Omental fat pad (tissue), 3 donors: ENCODE measurements at regions not wholly inside any gene's neighbourhood (a gene's known extent, or its start where the extent isn't known, plus 50 kb on each side); places are given as distances from the start of the nearest gene placed in this dataset.

Experiments
- ATAC-seq: fragments of 150-250 bp; one replicate; pipeline ENCODE4 v1.9.1; 2016; ENCODE audit warnings: mild to moderate bottlenecking, moderate library complexity; ENCODE audit not compliant: low FRiP score
- DNase-seq: peaks from one replicate; pipeline ENCODE4 v3.0.0-alpha.2; 2019; ENCODE audit warnings: low spot score
- TF ChIP-seq, protein P1 (sequence below), 3 donors: fragments of 450-650 bp; IDR thresholded peaks; one replicate each; pipeline ENCODE4 v1.5.1; 2016 to 2017; ENCODE audit warnings: antibody characterized with exemption in 3 of 3, mild to moderate bottlenecking in 3 of 3, moderate library complexity in 2 of 3

DNA sequence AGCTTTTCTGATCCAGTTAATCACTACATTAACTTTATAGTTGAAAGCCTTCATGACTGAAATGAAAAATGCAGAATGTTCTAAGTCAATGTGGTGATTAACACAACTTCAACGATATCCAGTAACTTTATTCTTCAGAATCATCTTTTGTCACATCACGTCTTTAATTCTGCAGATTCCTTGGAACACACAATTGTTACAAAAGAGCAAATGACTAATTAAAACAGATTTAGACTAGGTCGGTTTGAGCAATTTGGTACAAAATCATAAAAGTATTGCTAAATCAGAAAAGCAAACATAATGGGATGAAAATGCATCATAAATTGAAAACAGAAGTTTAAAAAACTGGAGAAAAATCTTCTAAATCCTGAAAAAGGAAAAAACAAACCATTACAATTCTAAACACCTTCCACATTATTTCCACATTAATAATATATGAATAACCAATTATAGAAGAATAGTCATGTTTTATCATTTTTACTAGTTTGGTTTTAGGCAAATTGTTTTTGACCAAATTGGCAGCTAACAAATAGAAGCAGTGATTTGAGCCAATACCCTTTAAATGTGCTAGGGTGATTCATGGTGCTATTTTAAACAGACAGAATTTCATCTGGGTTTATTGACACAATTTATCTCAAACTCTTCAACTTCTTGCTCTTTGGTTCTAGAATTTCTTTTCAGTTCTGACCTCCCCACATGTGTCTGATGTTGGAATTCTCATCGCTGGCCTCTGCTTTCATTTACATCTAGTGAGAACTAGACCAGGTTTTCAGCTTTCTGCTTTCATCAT is 468.1 kb upstream of the PTBP2 start:
- DNase-seq (no peak), ATAC-seq (no peak)
- TF ChIP-seq, protein P1, sequence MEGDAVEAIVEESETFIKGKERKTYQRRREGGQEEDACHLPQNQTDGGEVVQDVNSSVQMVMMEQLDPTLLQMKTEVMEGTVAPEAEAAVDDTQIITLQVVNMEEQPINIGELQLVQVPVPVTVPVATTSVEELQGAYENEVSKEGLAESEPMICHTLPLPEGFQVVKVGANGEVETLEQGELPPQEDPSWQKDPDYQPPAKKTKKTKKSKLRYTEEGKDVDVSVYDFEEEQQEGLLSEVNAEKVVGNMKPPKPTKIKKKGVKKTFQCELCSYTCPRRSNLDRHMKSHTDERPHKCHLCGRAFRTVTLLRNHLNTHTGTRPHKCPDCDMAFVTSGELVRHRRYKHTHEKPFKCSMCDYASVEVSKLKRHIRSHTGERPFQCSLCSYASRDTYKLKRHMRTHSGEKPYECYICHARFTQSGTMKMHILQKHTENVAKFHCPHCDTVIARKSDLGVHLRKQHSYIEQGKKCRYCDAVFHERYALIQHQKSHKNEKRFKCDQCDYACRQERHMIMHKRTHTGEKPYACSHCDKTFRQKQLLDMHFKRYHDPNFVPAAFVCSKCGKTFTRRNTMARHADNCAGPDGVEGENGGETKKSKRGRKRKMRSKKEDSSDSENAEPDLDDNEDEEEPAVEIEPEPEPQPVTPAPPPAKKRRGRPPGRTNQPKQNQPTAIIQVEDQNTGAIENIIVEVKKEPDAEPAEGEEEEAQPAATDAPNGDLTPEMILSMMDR (IDR thresholded peaks at IDR 0.05) = no peak

DNA sequence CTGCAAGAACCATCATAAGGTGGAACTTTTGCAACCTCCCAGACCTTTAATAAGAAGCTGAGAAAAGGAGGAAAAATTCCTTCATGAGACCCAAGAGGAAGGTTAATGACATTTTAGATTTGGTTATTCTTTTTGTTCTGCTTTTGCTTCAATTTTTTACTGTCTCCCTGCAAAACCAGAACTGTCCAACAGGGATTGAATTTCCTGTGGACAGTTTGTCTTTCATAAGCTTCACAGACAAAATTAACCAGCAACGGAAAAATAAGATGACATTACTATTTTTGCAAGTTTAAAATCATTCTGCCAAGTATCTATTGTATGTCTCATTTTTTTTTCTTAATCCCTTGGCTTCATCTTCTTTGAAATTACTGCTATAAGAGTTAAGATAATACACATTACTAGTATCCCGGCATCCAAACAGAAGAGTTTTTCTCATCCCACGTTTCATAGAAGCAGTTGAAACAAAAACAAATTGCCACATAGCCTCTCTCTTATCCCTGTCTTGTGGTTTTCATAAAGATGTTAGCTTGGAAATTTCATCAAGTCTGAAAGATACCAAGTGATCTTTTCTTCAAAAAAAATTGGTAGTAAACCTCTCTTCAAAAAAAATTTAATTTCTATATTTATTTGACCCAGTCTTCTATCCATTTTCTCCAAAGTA is 465.3 kb upstream of the PTBP2 start:
- TF ChIP-seq, protein P1 (IDR thresholded peaks at IDR 0.05) = no peak
- ATAC-seq (no peak), DNase-seq (no peak)

DNA sequence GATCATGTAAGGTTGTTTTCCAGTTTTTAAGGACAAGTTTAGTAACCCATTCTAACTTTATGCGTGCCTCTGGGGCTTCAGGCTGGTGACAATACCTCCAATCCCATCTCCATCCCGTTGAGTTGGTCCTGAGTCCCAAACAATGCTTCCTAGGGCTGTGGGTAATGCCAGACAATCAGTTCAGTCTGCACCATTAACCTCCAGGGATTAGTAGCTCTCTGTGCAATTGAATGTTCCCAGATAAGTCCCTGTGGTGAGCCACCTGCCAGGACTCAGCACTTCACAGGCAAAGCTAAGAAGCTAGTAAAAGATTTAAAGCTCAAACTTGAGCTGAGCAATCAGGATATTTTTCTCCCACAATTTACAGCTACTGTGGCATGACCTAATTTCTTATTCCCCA is 462.2 kb upstream of the PTBP2 start:
- TF ChIP-seq, protein P1 (IDR thresholded peaks at IDR 0.05) = no peak
- DNase-seq = no peak
- no peak for ATAC-seq

DNA sequence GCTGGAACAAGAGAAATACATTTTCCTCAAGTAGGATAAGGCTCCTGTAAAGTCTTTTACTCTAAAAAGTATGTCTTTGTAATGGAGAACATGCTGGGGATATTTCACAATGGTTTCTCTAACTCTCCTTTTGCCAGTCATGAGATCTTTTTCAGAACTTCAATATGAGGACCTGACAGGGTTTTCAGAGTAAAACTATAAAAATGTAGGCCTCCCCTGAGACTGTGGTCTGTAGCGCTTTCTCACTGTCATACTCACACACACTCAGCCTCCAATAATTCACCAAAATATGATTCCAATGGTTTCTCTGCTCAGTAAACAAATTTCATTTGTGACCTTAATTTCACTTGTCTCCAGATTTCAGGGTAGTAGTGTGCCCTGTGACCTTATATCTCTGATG is 440.1 kb upstream of the PTBP2 start:
- TF ChIP-seq, protein P1 (IDR thresholded peaks at IDR 0.05) = no peak

DNA sequence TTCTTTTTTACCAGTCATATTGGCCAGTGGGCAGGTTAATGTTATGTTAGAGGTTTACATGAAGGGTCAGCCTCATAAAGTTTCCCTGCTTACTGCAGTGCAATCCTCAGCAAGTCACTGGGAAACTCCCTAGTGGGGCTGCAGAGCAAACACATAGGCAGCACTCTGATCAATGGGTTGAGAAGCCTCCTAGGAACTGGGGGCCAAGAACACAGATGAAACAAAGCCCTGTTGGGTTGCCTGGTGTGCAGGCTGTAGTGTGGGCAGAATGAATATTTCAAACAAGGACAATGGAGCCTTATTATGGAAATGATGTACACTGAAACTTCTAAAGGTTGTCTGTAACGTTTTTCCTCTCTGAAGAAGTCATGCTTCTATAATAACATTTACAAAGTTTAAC is 431.6 kb upstream of the PTBP2 start:
- TF ChIP-seq, protein P1 (IDR thresholded peaks at IDR 0.05) = no peak
- no peak for DNase-seq
- ATAC-seq = no peak

More for the DNA sequence above, 440.1 kb upstream of the PTBP2 start:
- no peak for ATAC-seq
- DNase-seq = no peak

DNA sequence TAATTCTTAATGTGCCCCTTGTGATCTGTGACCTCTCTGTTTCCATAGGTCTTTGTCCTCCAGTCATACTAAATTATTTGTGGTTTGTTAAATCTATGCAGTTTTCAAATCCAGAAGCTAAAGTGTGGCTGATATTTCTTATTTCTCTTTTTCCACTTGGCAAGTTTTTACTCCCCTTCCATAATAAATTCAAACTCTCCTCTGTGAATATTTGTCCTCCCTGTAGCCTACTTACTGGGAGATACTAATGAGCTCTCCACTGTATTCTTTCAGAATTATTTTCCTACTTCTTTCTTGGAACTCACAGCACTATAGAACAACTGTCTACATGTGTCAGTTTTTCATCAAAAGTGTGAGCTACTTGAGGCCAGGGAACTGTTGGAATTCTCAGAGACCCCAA is 430.8 kb upstream of the PTBP2 start:
- ATAC-seq = no peak
- TF ChIP-seq, protein P1 (IDR thresholded peaks at IDR 0.05) = no peak

DNA sequence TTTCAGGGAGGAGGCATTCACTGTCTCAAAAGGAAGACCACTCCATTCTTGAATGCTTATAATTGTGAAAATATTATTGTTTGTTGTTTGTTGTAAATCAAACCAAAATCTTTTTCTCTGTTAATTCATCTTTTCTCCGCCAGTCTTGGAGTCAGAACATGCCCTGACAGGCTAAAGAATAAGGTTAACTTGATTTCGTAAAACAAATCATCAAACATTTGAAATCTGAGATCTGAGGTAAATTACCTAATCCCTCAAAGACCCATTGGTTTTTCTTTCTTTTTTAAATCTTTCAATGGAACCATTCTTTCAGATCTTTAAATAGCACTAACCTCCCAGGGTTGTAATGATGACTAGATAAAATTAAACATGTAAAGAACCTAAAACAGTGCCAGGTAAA is 430.1 kb upstream of the PTBP2 start:
- TF ChIP-seq, protein P1 (IDR thresholded peaks at IDR 0.05) = no peak
- no peak for DNase-seq
- no peak for ATAC-seq

More for the DNA sequence above, 430.8 kb upstream of the PTBP2 start:
- no peak for DNase-seq
